ENCODE measurements at regions not wholly inside any gene's neighbourhood (a gene's known extent, or its start where the extent isn't known, plus 50 kb on each side); places are given as distances from the start of the nearest gene placed in this dataset.

- H3K27ac Mint-ChIP-seq (ENCODE audit: unreplicated experiment): no peak overlapping the region
- no peaks in the 10 kb centered on the region for H3K36me3 Mint-ChIP-seq (ENCODE audit: low read depth, unreplicated experiment)
- no peak for TF ChIP-seq CTCF (IDR thresholded peaks at IDR 0.05; ENCODE audit: unreplicated experiment)
- H3K4me3 Mint-ChIP-seq (ENCODE audit: unreplicated experiment): no peak overlapping the region
- H3K9me3 Mint-ChIP-seq (ENCODE audit: unreplicated experiment): no peaks in the 10 kb centered on the region
- H3K27me3 Mint-ChIP-seq (ENCODE audit: unreplicated experiment): peaks cover 2% of the 10 kb centered on the region
- peaks cover 21% of the 10 kb centered on the region for H3K4me1 Mint-ChIP-seq (ENCODE audit: unreplicated experiment)
- DNase-seq (ENCODE audit: low spot score): no peak
Observed at GRCh38 chr1:59151860-59152259, 145.0 kb upstream of the FGGY start.

- Mint-ChIP-seq H3K27me3 (ENCODE audit: unreplicated experiment) (peaks cover 2% of the 10 kb centered on the region), H3K36me3 (ENCODE audit: low read depth, unreplicated experiment) (no peaks in the 10 kb centered on the region), H3K4me1 (ENCODE audit: unreplicated experiment) (peaks cover 26% of the 10 kb centered on the region), H3K4me3 (ENCODE audit: unreplicated experiment) (no peak overlapping the region), H3K9me3 (ENCODE audit: unreplicated experiment) (no peaks in the 10 kb centered on the region), H3K27ac (ENCODE audit: unreplicated experiment) (no peak overlapping the region)
- DNase-seq (ENCODE audit: low spot score): no peak
- no peak for TF ChIP-seq CTCF (IDR thresholded peaks at IDR 0.05; ENCODE audit: unreplicated experiment)
Observed at GRCh38 chr1:59152511-59152910, 144.4 kb upstream of the FGGY start.

- Mint-ChIP-seq H3K4me1 (ENCODE audit: unreplicated experiment) (peaks cover 26% of the 10 kb centered on the region), H3K27me3 (ENCODE audit: unreplicated experiment) (no peaks in the 10 kb centered on the region), H3K4me3 (ENCODE audit: unreplicated experiment) (no peak overlapping the region), H3K27ac (ENCODE audit: unreplicated experiment) (no peak overlapping the region), H3K36me3 (ENCODE audit: low read depth, unreplicated experiment) (no peaks in the 10 kb centered on the region), H3K9me3 (ENCODE audit: unreplicated experiment) (no peaks in the 10 kb centered on the region)
- DNase-seq (ENCODE audit: low spot score): no peak
- TF ChIP-seq CTCF (IDR thresholded peaks at IDR 0.05; ENCODE audit: unreplicated experiment): no peak
Observed at GRCh38 chr1:59154401-59154800, 142.5 kb upstream of the FGGY start.

- Mint-ChIP-seq H3K36me3 (ENCODE audit: low read depth, unreplicated experiment) (no peaks in the 10 kb centered on the region), H3K4me1 (ENCODE audit: unreplicated experiment) (peaks cover 26% of the 10 kb centered on the region), H3K27ac (ENCODE audit: unreplicated experiment) (no peak overlapping the region), H3K9me3 (ENCODE audit: unreplicated experiment) (no peaks in the 10 kb centered on the region), H3K27me3 (ENCODE audit: unreplicated experiment) (no peaks in the 10 kb centered on the region), H3K4me3 (ENCODE audit: unreplicated experiment) (no peak overlapping the region)
- no peak for DNase-seq (ENCODE audit: low spot score)
- no peak for TF ChIP-seq CTCF (IDR thresholded peaks at IDR 0.05; ENCODE audit: unreplicated experiment)
Observed at GRCh38 chr1:59155351-59155750, 141.5 kb upstream of the FGGY start.

- H3K27me3 Mint-ChIP-seq (ENCODE audit: unreplicated experiment): no peaks in the 10 kb centered on the region
- H3K27ac Mint-ChIP-seq (ENCODE audit: unreplicated experiment): peak overlapping the region; percentile 43
- peak overlapping the region; percentile 42 for H3K4me3 Mint-ChIP-seq (ENCODE audit: unreplicated experiment)
- no peaks in the 10 kb centered on the region for H3K9me3 Mint-ChIP-seq (ENCODE audit: unreplicated experiment)
- DNase-seq (ENCODE audit: low spot score): no peak
- H3K36me3 Mint-ChIP-seq (ENCODE audit: low read depth, unreplicated experiment): no peaks in the 10 kb centered on the region
- no peak for TF ChIP-seq CTCF (IDR thresholded peaks at IDR 0.05; ENCODE audit: unreplicated experiment)
- peaks cover 24% of the 10 kb centered on the region for H3K4me1 Mint-ChIP-seq (ENCODE audit: unreplicated experiment)
Observed at GRCh38 chr1:59156051-59156450, 140.8 kb upstream of the FGGY start.

Data from endothelial cell (in vitro differentiated cells).